NB4 (cell line): ENCODE measurements at regions not wholly inside any gene's neighbourhood (a gene's known extent, or its start where the extent isn't known, plus 50 kb on each side); places are given as distances from the start of the nearest gene placed in this dataset.

Source experiments
- CTCF ChIP-seq: IDR thresholded peaks from one replicate; pipeline ENCODE4 v1.5.1; 2012; ENCODE audit warnings: low read depth, low read length
- POLR2A ChIP-seq: IDR thresholded peaks from 2 replicates; pipeline ENCODE4 v1.6.1; 2011; ENCODE audit warnings: mild to moderate bottlenecking; ENCODE audit not compliant: insufficient read length; ENCODE audit errors: extremely low read depth

GRCh38 chr2:128421861-128422311 is 103.2 kb upstream of the HS6ST1 start:
- TF ChIP-seq CTCF (no peak), POLR2A (no peak)
